ENCODE measurements at regions not wholly inside any gene's neighbourhood (a gene's known extent, or its start where the extent isn't known, plus 50 kb on each side); places are given as distances from the start of the nearest gene placed in this dataset.

DNA sequence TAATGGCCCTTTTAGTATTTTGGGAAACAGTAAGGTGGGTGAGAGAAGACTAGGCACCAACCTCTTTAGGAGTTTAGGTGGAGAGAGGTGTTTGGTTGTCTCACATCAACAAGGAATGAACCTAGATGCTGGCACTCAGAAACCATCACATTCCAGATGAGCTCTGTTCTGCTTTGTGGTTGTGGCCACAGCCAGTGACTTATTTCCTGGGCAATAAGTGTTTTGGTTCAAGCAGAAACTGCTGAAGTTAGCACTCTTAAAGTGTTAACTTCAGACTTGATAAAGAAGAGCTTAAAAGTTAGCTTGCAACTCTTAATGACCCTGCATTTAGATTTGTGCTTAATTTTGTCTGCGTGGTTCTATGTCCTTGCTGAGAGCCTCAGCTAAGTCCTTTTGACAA is 929.2 kb downstream of the SLC4A3 start:
- TF ChIP-seq, protein P1, sequence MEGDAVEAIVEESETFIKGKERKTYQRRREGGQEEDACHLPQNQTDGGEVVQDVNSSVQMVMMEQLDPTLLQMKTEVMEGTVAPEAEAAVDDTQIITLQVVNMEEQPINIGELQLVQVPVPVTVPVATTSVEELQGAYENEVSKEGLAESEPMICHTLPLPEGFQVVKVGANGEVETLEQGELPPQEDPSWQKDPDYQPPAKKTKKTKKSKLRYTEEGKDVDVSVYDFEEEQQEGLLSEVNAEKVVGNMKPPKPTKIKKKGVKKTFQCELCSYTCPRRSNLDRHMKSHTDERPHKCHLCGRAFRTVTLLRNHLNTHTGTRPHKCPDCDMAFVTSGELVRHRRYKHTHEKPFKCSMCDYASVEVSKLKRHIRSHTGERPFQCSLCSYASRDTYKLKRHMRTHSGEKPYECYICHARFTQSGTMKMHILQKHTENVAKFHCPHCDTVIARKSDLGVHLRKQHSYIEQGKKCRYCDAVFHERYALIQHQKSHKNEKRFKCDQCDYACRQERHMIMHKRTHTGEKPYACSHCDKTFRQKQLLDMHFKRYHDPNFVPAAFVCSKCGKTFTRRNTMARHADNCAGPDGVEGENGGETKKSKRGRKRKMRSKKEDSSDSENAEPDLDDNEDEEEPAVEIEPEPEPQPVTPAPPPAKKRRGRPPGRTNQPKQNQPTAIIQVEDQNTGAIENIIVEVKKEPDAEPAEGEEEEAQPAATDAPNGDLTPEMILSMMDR (IDR thresholded peaks at IDR 0.05; ENCODE audit: control insufficient read depth, extremely low read depth, insufficient read depth), result no peak
- H3K4me3 ChIP-seq (ENCODE audit: low read depth, low read length), result no peak overlapping the region
- DNase-seq (ENCODE audit: low read depth), result no peak

DNA sequence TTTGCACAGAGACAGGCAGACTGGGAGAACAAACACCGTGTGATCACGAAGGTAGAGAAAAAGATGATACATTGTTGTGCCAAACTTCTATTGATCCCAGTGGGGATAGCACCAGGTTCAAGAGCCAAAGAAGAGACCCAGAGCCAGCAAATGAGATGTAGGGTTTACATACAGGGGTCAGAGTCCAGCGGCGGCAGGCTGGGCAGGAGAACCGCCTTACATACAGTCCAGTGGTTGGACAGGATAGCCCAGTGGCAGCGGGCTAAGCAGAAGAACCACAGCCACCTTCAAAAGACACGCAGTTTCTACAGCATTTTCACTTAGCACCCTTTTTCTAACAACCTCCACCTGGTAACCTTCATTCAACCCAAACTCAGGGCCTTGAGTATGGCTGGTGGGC is 932.8 kb downstream of the SLC4A3 start:
- TF ChIP-seq, protein P1 (IDR thresholded peaks at IDR 0.05; ENCODE audit: control insufficient read depth, extremely low read depth, insufficient read depth), result no peak
- H3K4me3 ChIP-seq (ENCODE audit: low read depth, low read length), result no peak overlapping the region
- no peak for DNase-seq (ENCODE audit: low read depth)

DNA sequence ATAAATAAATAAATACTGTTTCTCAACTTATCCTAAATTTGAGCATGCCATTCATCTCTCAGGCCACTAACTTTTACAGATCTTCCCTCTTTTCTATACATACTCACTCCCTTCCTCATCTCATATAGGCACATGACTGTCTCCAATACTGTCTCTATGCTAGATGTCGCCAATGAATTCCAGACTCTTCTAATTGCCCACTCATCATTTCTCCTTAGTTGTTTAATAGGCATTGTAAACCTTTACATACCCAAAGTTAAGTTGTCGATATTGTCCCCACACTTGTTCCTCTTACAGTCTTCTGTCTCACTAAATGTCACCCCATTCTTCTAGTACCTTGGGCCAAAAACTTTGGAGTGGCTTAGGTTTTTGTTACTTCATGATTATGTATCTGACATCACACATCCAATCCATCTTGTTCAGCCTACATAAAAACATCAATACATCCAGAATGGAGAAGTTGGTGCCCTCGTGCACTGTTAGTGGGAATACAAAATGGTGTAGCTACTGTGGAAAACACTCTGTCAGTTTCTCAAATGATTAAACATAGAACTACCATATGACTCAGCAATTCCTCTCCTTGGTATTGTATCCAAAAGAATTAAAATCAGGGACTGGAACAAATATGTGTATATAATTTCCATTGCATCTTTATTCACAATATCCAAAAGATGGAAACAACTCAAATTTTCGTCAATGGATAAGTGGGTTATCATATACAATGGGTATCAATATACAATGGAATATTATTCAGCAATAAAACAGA is 935.1 kb downstream of the SLC4A3 start:
- H3K4me3 ChIP-seq (ENCODE audit: low read depth, low read length), result no peak overlapping the region
- DNase-seq (ENCODE audit: low read depth), result no peak
- TF ChIP-seq, protein P1 (IDR thresholded peaks at IDR 0.05; ENCODE audit: control insufficient read depth, extremely low read depth, insufficient read depth), result no peak

GRCh38 chr2:220568296-220568695 is 940.9 kb downstream of the SLC4A3 start:
- TF ChIP-seq, protein P1 (IDR thresholded peaks at IDR 0.05; ENCODE audit: control insufficient read depth, extremely low read depth, insufficient read depth), result no peak
- H3K4me3 ChIP-seq (ENCODE audit: low read depth, low read length), result no peak overlapping the region
- DNase-seq (ENCODE audit: low read depth), result no peak

- no peak overlapping the region for H3K4me3 ChIP-seq (ENCODE audit: low read depth, low read length)
- no peak for DNase-seq (ENCODE audit: low read depth)
- TF ChIP-seq, protein P1 (IDR thresholded peaks at IDR 0.05; ENCODE audit: control insufficient read depth, extremely low read depth, insufficient read depth), result no peak
Measured at GRCh38 chr2:220569112-220569897, 941.9 kb downstream of the SLC4A3 start.

DNA sequence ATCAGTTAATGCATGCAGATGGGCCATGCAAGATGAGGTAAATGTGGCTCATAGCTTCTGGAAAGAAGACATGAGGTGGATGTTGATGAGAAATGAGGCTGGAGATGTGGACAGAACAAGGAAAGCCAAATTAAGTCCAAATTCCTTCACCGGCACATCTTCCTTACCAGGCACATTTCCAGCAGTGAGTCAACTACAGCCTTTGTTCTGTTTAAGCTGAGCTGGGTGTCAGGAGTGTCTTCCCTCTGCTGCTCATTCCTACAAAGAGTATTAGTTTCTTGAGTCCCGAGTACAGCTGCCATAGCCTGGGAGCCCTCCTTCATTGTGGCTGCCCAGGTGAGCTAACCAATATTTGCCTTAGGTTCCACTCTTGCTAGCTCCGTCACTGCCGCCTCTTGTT is 945.0 kb downstream of the SLC4A3 start:
- H3K4me3 ChIP-seq (ENCODE audit: low read depth, low read length), result no peak overlapping the region
- TF ChIP-seq, protein P1 (IDR thresholded peaks at IDR 0.05; ENCODE audit: control insufficient read depth, extremely low read depth, insufficient read depth), result no peak
- DNase-seq (ENCODE audit: low read depth), result no peak

Data from LNCaP clone FGC (cell line).